Calu3 (cell line): ENCODE measurements at regions not wholly inside any gene's neighbourhood (a gene's known extent, or its start where the extent isn't known, plus 50 kb on each side); places are given as distances from the start of the nearest gene placed in this dataset.

ENCODE experiments used
- BruUV-seq: library from RNA; stranded (reverse); fragments of 400-500 nt; replicated peaks from 2 replicates; lab custom pipeline; 2021; lab: Mats Ljungman, UMichigan
- CTCF ChIA-PET: fragments of 300-600 bp; sonication (Branson Sonifier 250); formaldehyde crosslinking; loops from one replicate; lab custom pipeline; 2022; ENCODE audit warnings: antibody characterized with exemption; lab: Charles Lee
- DNase-seq: peaks from one replicate; pipeline ENCODE4 v3.0.0; 2022
- H3K27ac Mint-ChIP-seq: one replicate; pipeline ENCODE4 v1.8.0; 2022; ENCODE audit warnings: mixed read lengths; ENCODE audit not compliant: unreplicated experiment
- H3K27me3 Mint-ChIP-seq: one replicate; pipeline ENCODE4 v1.8.0; 2022; ENCODE audit warnings: mixed read lengths; ENCODE audit not compliant: unreplicated experiment
- H3K36me3 Mint-ChIP-seq: one replicate; pipeline ENCODE4 v1.8.0; 2022; ENCODE audit warnings: mild to moderate bottlenecking, moderate library complexity, mixed read lengths; ENCODE audit not compliant: insufficient read depth, unreplicated experiment
- H3K4me1 Mint-ChIP-seq: one replicate; pipeline ENCODE4 v1.8.0; 2022; ENCODE audit warnings: mild to moderate bottlenecking, low read depth, mixed read lengths; ENCODE audit not compliant: unreplicated experiment
- H3K4me3 Mint-ChIP-seq: one replicate; pipeline ENCODE4 v1.8.0; 2022; ENCODE audit warnings: mild to moderate bottlenecking, low read depth, moderate library complexity, mixed read lengths; ENCODE audit not compliant: unreplicated experiment
- H3K9me3 Mint-ChIP-seq: one replicate; pipeline ENCODE4 v1.8.0; 2022; ENCODE audit warnings: low read depth, mixed read lengths; ENCODE audit not compliant: unreplicated experiment
- CTCF ChIP-seq: fragments of 200-600 bp; IDR thresholded peaks from one replicate; pipeline ENCODE4 v1.8.0; 2022; ENCODE audit warnings: antibody characterized with exemption; ENCODE audit not compliant: unreplicated experiment
- intact Hi-C: fragments of 100-400 bp; cut with micrococcal nuclease; formaldehyde crosslinking; loops from one replicate; pipeline ENCODE4 v1.10.0; 2022; ENCODE audit not compliant: unreplicated experiment

GRCh38 chr15:38885471-38885952 is 320.9 kb upstream of the RASGRP1 start:
- no peak overlapping the region for H3K27ac Mint-ChIP-seq
- peaks cover 20% of the 10 kb centered on the region for H3K4me1 Mint-ChIP-seq
- CTCF ChIA-PET = no interaction called here

GRCh38 chr15:38886315-38887163 is 321.9 kb upstream of the RASGRP1 start:
- CTCF ChIA-PET = no interaction called here
- H3K9me3 Mint-ChIP-seq = no peaks in the 10 kb centered on the region
- no TSS peak for BruUV-seq
- intact Hi-C loops = no loop called here
- H3K27ac Mint-ChIP-seq = no peak overlapping the region
- H3K4me1 Mint-ChIP-seq = peaks cover 20% of the 10 kb centered on the region
- H3K4me3 Mint-ChIP-seq = no peak overlapping the region
- H3K27me3 Mint-ChIP-seq = no peaks in the 10 kb centered on the region
- no peak for DNase-seq
- peaks cover 5% of the 10 kb centered on the region for H3K36me3 Mint-ChIP-seq
- no peak for TF ChIP-seq CTCF

More at GRCh38 chr15:38885471-38885952, 320.9 kb upstream of the RASGRP1 start:
- Mint-ChIP-seq H3K9me3 (no peaks in the 10 kb centered on the region), H3K4me3 (no peak overlapping the region), H3K36me3 (peaks cover 4% of the 10 kb centered on the region), H3K27me3 (no peaks in the 10 kb centered on the region)
- no TSS peak for BruUV-seq
- intact Hi-C loops = no loop called here
- no peak for TF ChIP-seq CTCF
- no peak for DNase-seq

GRCh38 chr15:38888701-38889221 is 324.1 kb upstream of the RASGRP1 start:
- Mint-ChIP-seq H3K36me3 (peaks cover 5% of the 10 kb centered on the region), H3K4me1 (peaks cover 20% of the 10 kb centered on the region), H3K9me3 (no peaks in the 10 kb centered on the region), H3K27ac (no peak overlapping the region), H3K4me3 (no peak overlapping the region), H3K27me3 (no peaks in the 10 kb centered on the region)
- TF ChIP-seq CTCF = no peak
- CTCF ChIA-PET = no interaction called here
- no peak for DNase-seq
- BruUV-seq = no TSS peak
- intact Hi-C loops = no loop called here

- Mint-ChIP-seq H3K4me1 (peaks cover 22% of the 10 kb centered on the region), H3K4me3 (no peak overlapping the region), H3K27ac (no peak overlapping the region), H3K9me3 (no peaks in the 10 kb centered on the region), H3K27me3 (no peaks in the 10 kb centered on the region), H3K36me3 (peaks cover 8% of the 10 kb centered on the region)
- CTCF ChIA-PET = interaction anchor here (0.5 kb wide), 1 partner anchor 630 kb away, joined by 3 read pairs; no protein-coding TSS in a partner anchor
- intact Hi-C loops = no loop called here
- no TSS peak for BruUV-seq
- no peak for TF ChIP-seq CTCF
- DNase-seq = no peak
Observed at GRCh38 chr15:38890194-38890593, 325.6 kb upstream of the RASGRP1 start.
